CD14-positive monocyte (primary cell): ENCODE measurements at regions not wholly inside any gene's neighbourhood (a gene's known extent, or its start where the extent isn't known, plus 50 kb on each side); places are given as distances from the start of the nearest gene placed in this dataset.
A peak's percentile ranks its signal among the peaks of the same experiment; 100 is the strongest.

ENCODE experiments used
- DNase-seq, 3 donors: peaks; one replicate each; pipeline ENCODE4 v3.0.0-alpha.2; 2011 to 2022
- H2AFZ ChIP-seq: 2 replicates; pipeline ENCODE4 v1.6.0; 2012; ENCODE audit warnings: mild to moderate bottlenecking, low read depth, low read length, inconsistent platforms; ENCODE audit not compliant: insufficient read depth, poor library complexity, severe bottlenecking
- H3K27ac ChIP-seq, 2 donors: 1 replicate in 1 of 2; 2 replicates in 1 of 2; pipeline ENCODE4 v1.5.1; 2012 to 2013; ENCODE audit warnings: low read length in 2 of 2, control low read depth in 1 of 2, inconsistent platforms in 1 of 2, low read depth in 1 of 2, mild to moderate bottlenecking in 1 of 2
- H3K27me3 ChIP-seq, 2 donors: one replicate each; pipeline versions ENCODE4 v1.6.0 to v1.6.1; 2011 to 2013; ENCODE audit warnings: low read length in 2 of 2; ENCODE audit not compliant: control insufficient read depth in 2 of 2, insufficient read depth in 2 of 2
- H3K36me3 ChIP-seq, 2 donors: replicated peaks in 1 of 2; 1 replicate in 1 of 2; 2 replicates in 1 of 2; pipeline versions ENCODE4 v1.5.1 to v1.6.1; 2012 to 2013; ENCODE audit warnings: low read length in 2 of 2, control low read depth in 1 of 2, inconsistent platforms in 1 of 2, mild to moderate bottlenecking in 1 of 2; ENCODE audit not compliant: insufficient read depth in 2 of 2, control insufficient read depth in 1 of 2
- H3K4me1 ChIP-seq, 2 donors: 1 replicate in 1 of 2; 2 replicates in 1 of 2; pipeline versions ENCODE4 v1.5.1 to v1.6.1; 2012 to 2013; ENCODE audit warnings: low read length in 2 of 2, control low read depth in 1 of 2, inconsistent platforms in 1 of 2, mild to moderate bottlenecking in 1 of 2, moderate library complexity in 1 of 2; ENCODE audit not compliant: insufficient read depth in 2 of 2, control insufficient read depth in 1 of 2
- H3K4me2 ChIP-seq: replicated peaks from 2 replicates; pipeline ENCODE3; 2012; ENCODE audit warnings: low read length, moderate library complexity, mild to moderate bottlenecking; ENCODE audit not compliant: poor library complexity, severe bottlenecking; ENCODE audit errors: extremely low read depth
- H3K4me3 ChIP-seq, 3 experiments: fragments of 200-600 bp in 1 of 3; sonication (generic) in 1 of 3; replicated peaks in 1 of 3; 1 replicate in 2 of 3; 2 replicates in 1 of 3; pipeline ENCODE4 v1.5.1; 2011 to 2013; ENCODE audit warnings: low read length in 3 of 3, mild to moderate bottlenecking in 3 of 3, control low read depth in 2 of 3, low read depth in 2 of 3, inconsistent platforms in 1 of 3, moderate library complexity in 1 of 3
- H3K79me2 ChIP-seq: 2 replicates; pipeline ENCODE4 v1.6.0; 2012; ENCODE audit warnings: mild to moderate bottlenecking, control low read depth, inconsistent platforms, low read length, moderate library complexity; ENCODE audit not compliant: insufficient read depth
- H3K9ac ChIP-seq: 2 replicates; pipeline ENCODE4 v1.6.0; 2017; ENCODE audit warnings: low read length, mild to moderate bottlenecking; ENCODE audit not compliant: insufficient read depth, poor library complexity, severe bottlenecking
- H3K9me3 ChIP-seq, 2 donors: replicated peaks in 1 of 2; 1 replicate in 1 of 2; 2 replicates in 1 of 2; pipeline versions ENCODE4 v1.5.1 to v1.6.1; 2012 to 2013; ENCODE audit warnings: low read length in 2 of 2, control low read depth in 1 of 2; ENCODE audit not compliant: control insufficient read depth in 1 of 2, insufficient read depth in 1 of 2
- H4K20me1 ChIP-seq: 2 replicates; pipeline ENCODE4 v1.6.0; 2012; ENCODE audit warnings: mild to moderate bottlenecking, low read length, control low read depth, moderate library complexity; ENCODE audit not compliant: insufficient read depth
- H3K27ac Mint-ChIP-seq, 7 donors: one replicate each; pipeline ENCODE4 v1.8.0; 2020; ENCODE audit warnings: mild to moderate bottlenecking in 7 of 7, mixed read lengths in 7 of 7, moderate library complexity in 6 of 7, inconsistent platforms in 2 of 7
- H3K27me3 Mint-ChIP-seq, 3 donors: one replicate each; pipeline ENCODE4 v1.8.0; 2021 to 2022; ENCODE audit warnings: low read depth in 3 of 3, mild to moderate bottlenecking in 3 of 3, mixed read lengths in 3 of 3, moderate library complexity in 3 of 3, inconsistent platforms in 1 of 3
- H3K36me3 Mint-ChIP-seq, 2 donors: one replicate each; pipeline ENCODE4 v1.8.0; 2020; ENCODE audit warnings: mixed read lengths in 2 of 2, inconsistent platforms in 1 of 2, mild to moderate bottlenecking in 1 of 2
- H3K4me1 Mint-ChIP-seq: one replicate; pipeline ENCODE4 v1.8.0; 2020; ENCODE audit warnings: mild to moderate bottlenecking, mixed read lengths
- H3K4me3 Mint-ChIP-seq, 2 donors: one replicate each; pipeline ENCODE4 v1.8.0; 2020; ENCODE audit warnings: mild to moderate bottlenecking in 2 of 2, mixed read lengths in 2 of 2, moderate library complexity in 1 of 2
- H3K9me3 Mint-ChIP-seq, 7 donors: one replicate each; pipeline ENCODE4 v1.8.0; 2020 to 2022; ENCODE audit warnings: mixed read lengths in 7 of 7, mild to moderate bottlenecking in 6 of 7, moderate library complexity in 6 of 7, inconsistent platforms in 2 of 7
- WGBS: methylation state at CpG from one replicate; pipeline ENCODE4 v1.1.5; 2013; ENCODE audit warnings: missing lambda C conversion rate; ENCODE audit not compliant: insufficient coverage; 5-methylcytosine and 5-hydroxymethylcytosine counted together
- intact Hi-C, 2 donors: fragments of 100-400 bp; cut with micrococcal nuclease; formaldehyde crosslinking; loops; one replicate each; pipeline versions ENCODE4 v1.15.0 to v1.15.1; 2023
- TF ChIP-seq, protein P1 (sequence below): fragments of 200-600 bp; IDR thresholded peaks from one replicate; pipeline ENCODE4 v1.8.0; 2022; ENCODE audit warnings: antibody characterized with exemption, mild to moderate bottlenecking

DNA sequence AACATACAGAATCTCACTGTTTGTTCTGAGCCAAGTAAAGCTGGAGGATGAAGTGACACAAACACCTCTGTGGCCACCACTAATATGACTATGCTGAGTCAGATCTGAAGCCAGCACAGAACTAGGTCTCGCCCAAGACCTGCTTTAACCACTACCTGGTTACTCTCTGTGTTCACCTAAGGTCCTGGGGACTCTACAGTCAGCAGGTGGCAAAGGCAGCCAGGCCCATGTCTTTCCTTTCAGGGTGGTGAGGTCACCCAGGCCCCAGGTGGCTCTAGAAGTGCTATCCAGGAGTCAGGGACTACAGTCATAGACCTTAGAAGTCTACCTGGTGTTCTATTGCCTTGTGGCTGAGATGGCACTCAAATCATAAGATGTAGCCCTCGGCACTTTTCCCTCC, 287.9 kb upstream of the ARRDC4 start:
- Histone ChIP-seq H4K20me1 (no peaks in the 10 kb centered on the region), H3K27ac (no peak overlapping the region), H3K4me3 (no peak overlapping the region), H3K79me2 (no peaks in the 10 kb centered on the region), H3K27me3 (no peaks in the 10 kb centered on the region), H3K9me3 (peaks cover 3 to 7% of the 10 kb centered on the region in 2 donors), H3K9ac (no peak overlapping the region), H3K4me2 (no peak overlapping the region), H2AFZ (no peak overlapping the region), H3K4me1 (no peaks in the 10 kb centered on the region), H3K36me3 (no peaks in the 10 kb centered on the region)
- H3K9me3 Mint-ChIP-seq: peaks cover 0 to 25% (median 4%) of the 10 kb centered on the region in 7 donors
- intact Hi-C loops: no loop called here
- no peak for DNase-seq
- no peak overlapping the region for H3K4me3 Mint-ChIP-seq
- no peaks in the 10 kb centered on the region for H3K4me1 Mint-ChIP-seq
- H3K36me3 Mint-ChIP-seq: no peaks in the 10 kb centered on the region
- H3K27ac Mint-ChIP-seq: no peak overlapping the region
- peaks cover 0 to 1% (median 0%) of the 10 kb centered on the region in 3 donors for H3K27me3 Mint-ChIP-seq
- WGBS: 100% methylated on average over 2 of the region's 2 CpGs
- TF ChIP-seq, protein P1, sequence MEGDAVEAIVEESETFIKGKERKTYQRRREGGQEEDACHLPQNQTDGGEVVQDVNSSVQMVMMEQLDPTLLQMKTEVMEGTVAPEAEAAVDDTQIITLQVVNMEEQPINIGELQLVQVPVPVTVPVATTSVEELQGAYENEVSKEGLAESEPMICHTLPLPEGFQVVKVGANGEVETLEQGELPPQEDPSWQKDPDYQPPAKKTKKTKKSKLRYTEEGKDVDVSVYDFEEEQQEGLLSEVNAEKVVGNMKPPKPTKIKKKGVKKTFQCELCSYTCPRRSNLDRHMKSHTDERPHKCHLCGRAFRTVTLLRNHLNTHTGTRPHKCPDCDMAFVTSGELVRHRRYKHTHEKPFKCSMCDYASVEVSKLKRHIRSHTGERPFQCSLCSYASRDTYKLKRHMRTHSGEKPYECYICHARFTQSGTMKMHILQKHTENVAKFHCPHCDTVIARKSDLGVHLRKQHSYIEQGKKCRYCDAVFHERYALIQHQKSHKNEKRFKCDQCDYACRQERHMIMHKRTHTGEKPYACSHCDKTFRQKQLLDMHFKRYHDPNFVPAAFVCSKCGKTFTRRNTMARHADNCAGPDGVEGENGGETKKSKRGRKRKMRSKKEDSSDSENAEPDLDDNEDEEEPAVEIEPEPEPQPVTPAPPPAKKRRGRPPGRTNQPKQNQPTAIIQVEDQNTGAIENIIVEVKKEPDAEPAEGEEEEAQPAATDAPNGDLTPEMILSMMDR: no peak

DNA sequence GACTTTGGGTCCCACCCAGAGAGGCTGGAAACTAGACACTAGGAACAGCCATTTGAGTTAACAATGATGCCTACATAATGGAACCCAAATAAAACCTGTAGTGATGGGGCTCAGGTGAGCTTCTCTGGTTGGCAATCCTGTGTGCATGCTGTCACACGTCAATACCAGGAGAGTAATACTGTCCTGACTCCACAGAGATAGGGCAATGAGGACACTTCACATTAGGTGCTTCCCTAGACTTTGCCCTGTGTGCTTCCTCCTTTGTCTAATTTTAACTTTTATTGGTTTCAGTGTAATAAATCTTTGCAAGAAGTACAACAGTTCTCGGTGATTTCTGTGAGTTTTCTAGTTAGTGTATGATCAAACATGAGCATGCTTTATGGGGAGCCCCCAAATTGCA, 281.8 kb upstream of the ARRDC4 start:
- H3K27ac Mint-ChIP-seq: peak overlapping the region in 1 of 7 donors; percentile 16
- peaks cover 0 to 9% (median 1%) of the 10 kb centered on the region in 7 donors for H3K9me3 Mint-ChIP-seq
- Histone ChIP-seq H3K36me3 (no peaks in the 10 kb centered on the region), H3K4me3 (no peak overlapping the region), H3K9ac (no peak overlapping the region), H2AFZ (no peak overlapping the region), H3K27me3 (no peaks in the 10 kb centered on the region), H3K27ac (no peak overlapping the region), H3K79me2 (no peaks in the 10 kb centered on the region), H3K4me2 (no peak overlapping the region), H3K4me1 (no peaks in the 10 kb centered on the region), H4K20me1 (no peaks in the 10 kb centered on the region), H3K9me3 (peaks cover 0 to 1% of the 10 kb centered on the region in 2 donors)
- H3K27me3 Mint-ChIP-seq: peaks cover 0 to 2% (median 0%) of the 10 kb centered on the region in 3 donors
- H3K4me3 Mint-ChIP-seq: no peak overlapping the region
- no peaks in the 10 kb centered on the region for H3K36me3 Mint-ChIP-seq
- H3K4me1 Mint-ChIP-seq: no peaks in the 10 kb centered on the region
- no peak for DNase-seq
- intact Hi-C loops: no loop called here
- TF ChIP-seq, protein P1: no peak
- 13% methylated on average over 2 of the region's 2 CpGs for WGBS
